HCEC 1CT (cell line): ENCODE measurements at regions not wholly inside any gene's neighbourhood (a gene's known extent, or its start where the extent isn't known, plus 50 kb on each side); places are given as distances from the start of the nearest gene placed in this dataset.

Source experiments
- DNase-seq: peaks from one replicate; pipeline ENCODE4 v3.0.0-alpha.2; 2017

- DNase-seq: no peak
Measured at GRCh38 chr9:106358331-106358730, 504.6 kb upstream of the ZNF462 start.

GRCh38 chr9:106376689-106377088 is 486.3 kb upstream of the ZNF462 start:
- no peak for DNase-seq

DNA sequence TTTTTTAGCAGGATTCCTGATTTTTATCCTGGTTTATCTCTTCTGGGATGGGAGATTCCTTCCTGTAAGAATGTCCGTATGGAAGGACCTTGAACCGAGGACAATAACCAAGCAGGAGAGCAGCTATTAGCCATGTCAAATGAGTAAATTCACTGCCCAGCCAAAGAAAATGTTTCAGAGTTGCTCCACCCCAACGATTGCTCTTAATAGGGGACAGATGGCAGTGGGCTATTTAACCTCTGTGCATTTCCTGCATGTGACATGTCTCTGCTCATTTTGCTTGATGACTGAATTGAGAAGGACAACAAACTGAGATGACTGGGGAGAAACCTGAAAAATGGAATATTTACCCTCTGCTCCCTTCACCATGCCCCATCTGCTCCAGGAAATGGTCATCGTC is 479.9 kb upstream of the ZNF462 start:
- no peak for DNase-seq

DNA sequence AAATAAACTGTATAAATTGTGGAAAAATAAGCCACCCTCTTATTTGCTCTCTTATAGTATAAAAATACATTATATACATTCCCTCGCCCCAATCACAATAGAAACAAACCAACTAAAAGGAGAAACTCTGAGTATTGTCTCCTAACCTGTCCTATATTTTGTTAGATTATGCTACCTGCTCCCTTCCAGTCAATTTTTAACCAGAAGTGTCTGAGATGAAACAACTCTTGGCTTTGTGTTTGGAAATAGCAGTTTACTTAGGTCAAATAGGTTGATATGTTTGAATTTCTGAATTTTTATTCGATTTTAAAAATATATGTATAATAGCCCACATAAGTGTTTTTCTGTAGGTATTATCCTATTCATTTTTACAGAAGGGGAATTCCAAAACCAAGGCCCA is 475.0 kb upstream of the ZNF462 start:
- no peak for DNase-seq

DNA sequence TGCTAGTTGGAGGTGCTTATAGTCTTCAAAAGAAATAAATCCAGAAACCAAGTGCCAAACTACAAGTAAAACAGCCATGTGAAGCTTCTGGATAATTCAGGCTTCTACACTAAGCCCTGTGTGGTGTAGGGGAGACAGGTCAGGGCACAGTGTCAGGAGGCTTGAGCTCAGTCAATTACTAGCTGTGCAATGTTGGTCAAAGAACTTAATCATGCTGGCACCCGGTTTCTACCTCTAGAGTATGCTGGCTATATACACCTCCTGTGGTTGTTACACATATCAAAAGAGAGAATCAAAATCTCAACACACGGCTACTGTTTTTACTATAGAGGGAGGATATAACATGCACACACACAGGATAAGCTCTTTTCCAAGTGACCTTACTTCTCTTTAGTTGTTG is 469.7 kb upstream of the ZNF462 start:
- DNase-seq: no peak

DNA sequence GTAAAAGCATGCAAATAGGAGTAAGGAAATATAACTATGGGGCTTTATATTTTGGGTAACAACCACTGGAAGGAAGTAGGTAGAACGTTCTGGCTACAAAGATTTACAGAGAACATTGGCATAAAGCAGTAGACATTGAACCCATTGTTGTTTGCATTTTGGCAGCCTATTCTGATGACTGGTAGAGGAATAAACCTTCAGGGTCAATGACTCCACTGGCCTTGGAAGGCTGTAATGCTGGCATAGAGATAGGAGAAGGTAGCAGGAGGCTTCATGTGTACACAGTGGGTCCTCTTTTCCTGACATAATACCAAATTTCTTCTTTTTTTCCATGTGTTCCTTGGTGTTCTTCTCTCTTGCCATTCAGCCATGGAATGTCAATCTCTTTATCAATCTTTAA is 462.8 kb upstream of the ZNF462 start:
- no peak for DNase-seq

DNA sequence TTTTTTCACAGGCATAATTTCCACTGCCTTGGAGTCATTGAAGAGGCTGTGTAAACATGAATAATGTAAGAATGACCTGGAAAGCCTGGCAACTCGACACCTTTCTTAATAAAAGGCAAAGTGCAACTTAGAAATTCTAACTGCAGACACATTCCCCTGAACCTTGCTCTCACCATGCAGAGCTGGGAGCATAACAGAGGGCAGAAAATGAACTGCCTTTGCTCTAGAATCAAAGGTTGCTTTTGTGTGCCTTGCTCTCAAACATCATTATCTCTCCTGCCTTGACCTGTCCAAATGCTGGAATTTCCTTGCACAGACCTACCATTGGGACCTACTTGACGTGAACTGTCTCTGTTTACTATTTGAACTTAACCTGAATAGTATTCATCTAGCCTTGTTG is 462.0 kb upstream of the ZNF462 start:
- no peak for DNase-seq

DNA sequence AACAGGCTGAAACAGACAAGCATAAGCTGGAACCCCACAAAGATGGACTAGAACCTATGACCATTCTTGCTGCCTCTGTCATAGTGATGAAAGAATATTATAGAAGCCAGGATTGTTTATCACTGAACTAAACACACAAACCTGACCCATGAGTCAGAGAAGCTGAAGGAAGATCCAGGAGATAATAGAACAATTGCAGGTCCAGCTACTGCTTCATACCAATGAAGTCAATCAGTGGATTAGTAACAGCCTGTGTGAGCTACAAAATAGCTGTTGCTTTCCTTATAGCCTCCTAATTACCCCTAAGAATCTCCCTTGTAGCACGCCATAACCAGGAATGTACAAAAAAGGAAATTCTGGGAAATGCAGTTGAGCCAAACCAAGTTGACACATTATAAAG is 459.9 kb upstream of the ZNF462 start:
- DNase-seq: no peak

GRCh38 chr9:106404137-106404536 is 458.8 kb upstream of the ZNF462 start:
- no peak for DNase-seq

DNA sequence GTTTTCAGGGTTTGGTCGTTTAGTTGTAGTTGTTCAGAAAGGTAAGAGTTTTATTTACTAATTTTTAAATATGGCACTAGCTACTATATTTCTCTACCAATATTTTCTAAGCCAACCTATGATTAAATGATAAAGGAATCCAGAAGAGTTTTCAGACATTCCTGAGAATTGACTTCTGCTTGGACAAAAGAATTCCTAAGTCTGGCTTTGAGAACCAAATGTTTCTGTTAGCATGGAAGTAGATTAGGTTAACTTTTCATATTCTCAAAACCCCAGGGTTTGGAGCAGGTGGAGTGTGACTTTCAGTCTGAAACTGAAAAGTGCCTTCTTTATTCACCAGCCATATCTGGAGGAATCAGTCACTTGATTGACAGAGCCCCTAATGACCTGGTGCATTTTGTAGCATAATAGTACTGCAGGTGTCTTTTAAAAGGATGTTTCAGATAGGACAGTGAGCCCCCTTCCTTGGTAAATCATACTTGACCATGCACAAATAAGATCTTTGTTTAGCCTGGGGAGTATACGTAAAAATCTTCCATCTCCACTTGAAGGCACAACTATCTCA is 457.0 kb upstream of the ZNF462 start:
- DNase-seq: no peak

GRCh38 chr9:106414042-106414441 is 448.9 kb upstream of the ZNF462 start:
- no peak for DNase-seq

- DNase-seq: no peak
Measured at GRCh38 chr9:106417685-106418084, 445.3 kb upstream of the ZNF462 start.

DNA sequence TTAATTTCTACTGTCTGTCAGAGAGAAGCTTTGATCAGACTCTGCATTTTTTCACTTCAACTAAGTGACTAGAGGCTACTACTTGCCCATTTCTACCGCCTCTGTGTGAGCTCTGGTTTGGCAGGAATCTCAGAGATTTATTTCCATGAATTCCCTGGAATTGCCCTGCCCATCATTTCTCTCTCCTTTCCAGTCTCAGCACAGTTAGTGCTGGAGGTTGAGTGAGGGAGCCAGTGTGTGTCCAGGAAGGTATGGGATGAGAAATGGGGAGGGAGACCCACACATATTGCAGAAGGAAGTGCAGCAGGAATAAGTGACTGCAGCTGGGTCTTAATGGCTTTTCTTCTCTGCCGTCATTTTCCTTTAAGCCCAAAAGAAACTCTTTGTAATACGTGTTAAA is 443.1 kb upstream of the ZNF462 start:
- no peak for DNase-seq

- no peak for DNase-seq
Measured at GRCh38 chr9:106420511-106420944, 442.4 kb upstream of the ZNF462 start.

DNA sequence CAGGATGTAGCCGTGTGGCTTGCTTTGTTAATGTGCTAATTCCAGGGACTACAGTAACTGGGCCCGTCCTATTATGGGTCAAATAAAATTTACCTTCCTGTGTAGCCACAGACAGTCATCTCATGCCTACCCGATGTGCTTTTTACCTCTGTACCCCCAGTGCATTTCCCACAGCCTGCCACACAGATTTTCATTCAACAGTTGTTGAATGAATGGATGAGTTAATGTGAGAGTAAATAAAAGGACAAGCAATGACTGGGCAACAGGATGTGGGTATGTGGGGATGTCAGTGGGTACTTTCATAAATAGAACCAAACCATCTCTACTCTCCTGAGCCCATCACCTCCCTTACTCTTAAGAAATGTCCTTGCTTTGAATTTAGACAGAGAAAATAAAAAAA is 441.2 kb upstream of the ZNF462 start:
- no peak for DNase-seq

- DNase-seq: no peak
Measured at GRCh38 chr9:106423575-106423974, 439.4 kb upstream of the ZNF462 start.

GRCh38 chr9:106432631-106433030 is 430.3 kb upstream of the ZNF462 start:
- no peak for DNase-seq

DNA sequence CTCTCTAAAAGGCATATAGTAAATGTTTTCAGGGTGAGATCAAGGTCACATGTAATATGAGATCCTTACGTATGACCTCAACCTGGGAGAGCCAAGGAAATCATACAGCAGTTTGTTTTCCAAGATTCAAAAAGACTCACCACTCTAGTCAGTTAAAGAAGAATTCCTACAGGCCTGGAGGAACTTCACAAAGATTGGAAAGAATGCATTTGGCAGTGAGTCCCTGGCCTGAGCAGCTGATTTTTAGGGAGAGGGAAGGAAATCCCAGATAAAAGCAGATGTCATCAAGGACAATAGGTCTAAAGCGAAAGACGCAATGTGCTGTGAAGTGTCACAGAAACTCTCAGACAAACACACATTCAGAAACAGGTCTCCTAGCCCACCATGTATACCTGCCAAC is 424.0 kb upstream of the ZNF462 start:
- DNase-seq: no peak

DNA sequence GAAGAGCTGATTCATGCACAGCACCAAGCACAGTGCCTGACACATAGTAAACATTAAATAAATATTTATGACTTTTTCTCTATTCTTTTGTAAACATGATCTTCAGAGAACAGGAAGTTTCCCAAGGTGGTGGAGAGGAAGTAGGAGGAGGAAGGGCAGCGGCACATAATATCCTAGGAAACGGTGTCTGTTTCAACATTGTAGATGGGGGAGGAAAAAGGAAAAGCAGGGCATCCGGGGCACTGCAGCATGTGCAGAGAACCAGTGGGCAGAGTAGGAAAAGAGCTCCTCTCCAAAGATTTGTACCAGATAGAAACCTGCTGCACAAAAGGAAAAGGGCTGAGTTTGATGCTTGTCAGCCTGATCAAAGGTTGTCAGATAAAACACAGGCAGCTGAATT is 421.7 kb upstream of the ZNF462 start:
- DNase-seq: no peak

DNA sequence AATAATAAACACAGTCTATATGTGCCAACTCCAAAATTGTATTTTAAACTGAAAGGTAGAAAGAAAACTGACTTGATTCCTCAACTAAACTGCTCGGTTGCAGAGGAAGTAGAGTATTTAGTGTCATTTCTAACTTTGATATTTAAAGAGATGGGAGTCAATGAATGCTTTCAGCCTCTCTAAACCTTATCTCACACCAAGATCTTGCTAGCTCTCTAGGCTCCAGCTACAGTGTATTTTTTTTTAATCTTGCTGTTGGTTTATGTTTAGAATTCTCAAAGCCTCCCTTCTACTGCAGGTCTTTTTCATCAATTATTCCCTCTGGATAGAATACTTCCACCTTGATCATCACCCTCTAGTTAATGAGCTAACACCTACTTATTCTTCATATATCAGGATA is 419.4 kb upstream of the ZNF462 start:
- DNase-seq: no peak

DNA sequence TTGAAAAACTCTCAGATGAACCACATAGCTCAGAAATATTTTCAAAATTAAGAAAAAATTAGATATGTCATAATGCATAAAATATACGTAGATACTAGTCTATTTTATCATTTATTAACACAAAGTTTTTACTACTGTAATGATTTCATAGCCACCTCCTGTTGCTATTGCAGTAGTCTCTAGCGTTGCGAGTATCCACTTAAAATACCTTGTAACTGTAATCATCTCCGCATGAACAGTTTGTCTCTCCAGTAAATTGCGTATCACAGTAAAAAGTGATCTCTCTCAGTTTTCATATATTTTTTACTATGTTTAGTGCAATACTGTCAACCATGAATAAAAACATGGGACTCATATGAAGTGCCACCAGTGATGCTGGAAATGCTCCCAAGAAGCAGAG is 417.9 kb upstream of the ZNF462 start:
- no peak for DNase-seq

GRCh38 chr9:106449336-106449927 is 413.5 kb upstream of the ZNF462 start:
- DNase-seq: no peak

- no peak for DNase-seq
Measured at GRCh38 chr9:106450549-106450948, 412.4 kb upstream of the ZNF462 start.

GRCh38 chr9:106451223-106451622 is 411.7 kb upstream of the ZNF462 start:
- DNase-seq: no peak

DNA sequence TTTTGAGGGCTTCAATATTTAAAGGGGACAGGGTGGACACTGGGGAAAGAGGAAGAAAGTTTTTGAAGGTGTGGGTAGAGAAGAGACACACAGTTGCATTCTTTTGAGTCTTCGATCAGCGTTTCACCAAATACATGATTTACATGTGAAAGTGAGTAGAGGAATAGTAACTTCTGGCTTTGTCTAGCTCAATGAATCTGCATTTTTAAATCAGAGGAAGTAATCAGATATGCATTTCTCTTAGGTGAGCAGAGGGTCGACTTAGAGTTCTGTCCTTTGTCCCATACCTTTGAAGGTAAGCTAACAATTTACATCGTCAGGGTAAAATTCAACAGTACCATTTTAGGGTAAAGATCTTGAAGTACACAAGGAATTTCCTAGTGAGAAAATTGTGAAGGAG is 406.4 kb upstream of the ZNF462 start:
- no peak for DNase-seq
